ENCODE measurements at regions not wholly inside any gene's neighbourhood (a gene's known extent, or its start where the extent isn't known, plus 50 kb on each side); places are given as distances from the start of the nearest gene placed in this dataset.

- Mint-ChIP-seq H3K4me1 (no peaks in the 10 kb centered on the region), H3K4me3 (no peak overlapping the region), H3K27me3 (ENCODE audit: low read depth) (no peaks in the 10 kb centered on the region), H3K36me3 (ENCODE audit: insufficient read depth in 1 of 3, low read depth in 3 of 3) (no peaks in the 10 kb centered on the region), H3K9me3 (peaks cover 3 to 29% of the 10 kb centered on the region in 2 experiments; a peak in 4 of 5 replicates), H3K27ac (no peak overlapping the region)
- Histone ChIP-seq H3K14ac (ENCODE audit: insufficient read depth, low read length) (no peak overlapping the region), H3K9me3 (ENCODE audit: control insufficient read depth, low read depth, low read length) (no peaks in the 10 kb centered on the region), H3K23ac (ENCODE audit: insufficient read length, low read depth, low read length) (no peak overlapping the region), H3K27me3 (ENCODE audit: insufficient read depth, low read length) (no peaks in the 10 kb centered on the region), H4K91ac (ENCODE audit: insufficient read length, low read depth, low read length) (no peak overlapping the region), H4K20me1 (ENCODE audit: control insufficient read depth, insufficient read depth, insufficient read length) (no peaks in the 10 kb centered on the region), H3K56ac (ENCODE audit: insufficient read length, low read depth, low read length) (no peak overlapping the region), H3K4me2 (ENCODE audit: insufficient read depth, insufficient read length, low read length) (no peak overlapping the region), H2BK20ac (ENCODE audit: low read depth, low read length, poor library complexity, severe bottlenecking) (no peak overlapping the region), H2BK120ac (ENCODE audit: low read depth, low read length, poor library complexity, severe bottlenecking) (no peak overlapping the region), H3K18ac (ENCODE audit: insufficient read length, low read depth, low read length) (no peak overlapping the region), H2BK12ac (ENCODE audit: insufficient read length, low read depth, low read length) (no peak overlapping the region), H3K23me2 (ENCODE audit: insufficient read length, low read depth, low read length, poor library complexity, severe bottlenecking) (no peaks in the 10 kb centered on the region), H3K27ac (ENCODE audit: insufficient read length, low read depth, low read length) (no peak overlapping the region), H2AFZ (ENCODE audit: low read length) (no peak overlapping the region), H4K5ac (ENCODE audit: insufficient read length, low read depth, low read length) (no peak overlapping the region), H2AK5ac (ENCODE audit: insufficient read length, low read length) (no peak overlapping the region), H3K79me1 (ENCODE audit: insufficient read depth, low read depth, low read length, poor library complexity, severe bottlenecking) (no peaks in the 10 kb centered on the region), H3K79me2 (ENCODE audit: insufficient read depth, low read length) (no peaks in the 10 kb centered on the region), H4K8ac (replicated peaks; ENCODE audit: insufficient read length, low read depth, low read length) (no peak overlapping the region), H3K4me1 (ENCODE audit: insufficient read depth, low read length) (no peaks in the 10 kb centered on the region), H3T11ph (ENCODE audit: low read length) (no peak overlapping the region), H2BK5ac (ENCODE audit: insufficient read length, low read length) (no peak overlapping the region), H2BK15ac (ENCODE audit: low read depth, low read length) (no peak overlapping the region), H3K9ac (ENCODE audit: extremely low read depth, insufficient read length, low read length) (no peak overlapping the region), H3K4ac (ENCODE audit: low read depth, low read length) (no peak overlapping the region)
- no CpG with 5 or more reads among the region's 4 CpGs for WGBS (ENCODE audit: extremely low coverage, insufficient read length, low lambda C conversion rate)
- TF ChIP-seq, protein P1, sequence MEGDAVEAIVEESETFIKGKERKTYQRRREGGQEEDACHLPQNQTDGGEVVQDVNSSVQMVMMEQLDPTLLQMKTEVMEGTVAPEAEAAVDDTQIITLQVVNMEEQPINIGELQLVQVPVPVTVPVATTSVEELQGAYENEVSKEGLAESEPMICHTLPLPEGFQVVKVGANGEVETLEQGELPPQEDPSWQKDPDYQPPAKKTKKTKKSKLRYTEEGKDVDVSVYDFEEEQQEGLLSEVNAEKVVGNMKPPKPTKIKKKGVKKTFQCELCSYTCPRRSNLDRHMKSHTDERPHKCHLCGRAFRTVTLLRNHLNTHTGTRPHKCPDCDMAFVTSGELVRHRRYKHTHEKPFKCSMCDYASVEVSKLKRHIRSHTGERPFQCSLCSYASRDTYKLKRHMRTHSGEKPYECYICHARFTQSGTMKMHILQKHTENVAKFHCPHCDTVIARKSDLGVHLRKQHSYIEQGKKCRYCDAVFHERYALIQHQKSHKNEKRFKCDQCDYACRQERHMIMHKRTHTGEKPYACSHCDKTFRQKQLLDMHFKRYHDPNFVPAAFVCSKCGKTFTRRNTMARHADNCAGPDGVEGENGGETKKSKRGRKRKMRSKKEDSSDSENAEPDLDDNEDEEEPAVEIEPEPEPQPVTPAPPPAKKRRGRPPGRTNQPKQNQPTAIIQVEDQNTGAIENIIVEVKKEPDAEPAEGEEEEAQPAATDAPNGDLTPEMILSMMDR (conservative IDR thresholded peaks at IDR 0.05), result no peak
- no peak for DNase-seq
Measured at GRCh38 chrX:22366906-22367305, 94.2 kb downstream of the CBLL2 start.
